Lower leg skin (tissue), 4 donors: ENCODE measurements at regions not wholly inside any gene's neighbourhood (a gene's known extent, or its start where the extent isn't known, plus 50 kb on each side); places are given as distances from the start of the nearest gene placed in this dataset.

Experiments
- DNase-seq, 2 donors: peaks; one replicate each; pipeline ENCODE4 v3.0.0-alpha.2; 2019; ENCODE audit warnings: low spot score in 2 of 2
- H3K4me3 ChIP-seq: fragments of 200-600 bp; sonication (generic); 2 replicates; pipeline ENCODE4 v1.5.1; 2017; ENCODE audit warnings: mild to moderate bottlenecking, low read depth; ENCODE audit not compliant: poor library complexity, severe bottlenecking
- CTCF ChIP-seq, 3 donors: fragments of 450-650 bp; IDR thresholded peaks; one replicate each; pipeline ENCODE4 v1.5.1; 2016; ENCODE audit warnings: antibody characterized with exemption in 3 of 3, mild to moderate bottlenecking in 3 of 3, moderate library complexity in 2 of 3
- POLR2A ChIP-seq, 2 donors: fragments of 450-650 bp; IDR thresholded peaks; one replicate each; pipeline ENCODE4 v1.6.1; 2016 to 2017; ENCODE audit warnings: antibody characterized with exemption in 2 of 2, mild to moderate bottlenecking in 1 of 2, moderate library complexity in 1 of 2
- WGBS, 2 donors: methylation state at CpG; one replicate each; pipeline ENCODE4 v1.1.5; 2018; 5-methylcytosine and 5-hydroxymethylcytosine counted together
- intact Hi-C: fragments of 100-400 bp; cut with DNase I; formaldehyde crosslinking; loops from one replicate; pipeline ENCODE4 v1.15.0; 2023; ENCODE audit warnings: low total_unique reads

GRCh38 chr22:44380756-44381486 lies 68.2 kb upstream of the SHISAL1 start:
- intact Hi-C loops: no loop called here
- H3K4me3 ChIP-seq: no peak overlapping the region
- DNase-seq: no peak
- 46 to 53% methylated on average over 15 of the region's 15 CpGs for WGBS, 2 donors
- TF ChIP-seq CTCF (IDR thresholded peaks at IDR 0.05) (no peak), POLR2A (IDR thresholded peaks at IDR 0.05) (no peak)

- WGBS, 2 donors: 70 to 75% methylated on average over 14 of the region's 14 CpGs
- no peak for DNase-seq
- TF ChIP-seq POLR2A (IDR thresholded peaks at IDR 0.05): no peak
- TF ChIP-seq CTCF (IDR thresholded peaks at IDR 0.05): no peak
- no peak overlapping the region for H3K4me3 ChIP-seq
- intact Hi-C loops: no loop called here
Observed at GRCh38 chr22:44379817-44380755, 67.3 kb upstream of the SHISAL1 start.

GRCh38 chr22:44378380-44378779 lies 65.6 kb upstream of the SHISAL1 start:
- no peak for TF ChIP-seq POLR2A (IDR thresholded peaks at IDR 0.05)
- TF ChIP-seq CTCF (IDR thresholded peaks at IDR 0.05): no peak

GRCh38 chr22:44375451-44375850 lies 62.7 kb upstream of the SHISAL1 start:
- TF ChIP-seq CTCF (IDR thresholded peaks at IDR 0.05): no peak
- TF ChIP-seq POLR2A (IDR thresholded peaks at IDR 0.05): no peak
- 57 to 71% methylated on average over 1 of the region's 1 CpG for WGBS, 2 donors
- DNase-seq: no peak
- no peak overlapping the region for H3K4me3 ChIP-seq
- intact Hi-C loops: no loop called here

More at GRCh38 chr22:44378380-44378779, 65.6 kb upstream of the SHISAL1 start:
- no peak overlapping the region for H3K4me3 ChIP-seq
- no peak for DNase-seq
- intact Hi-C loops: no loop called here

- DNase-seq: peak in 1 of 2 donors; percentile 70
- no peak overlapping the region for H3K4me3 ChIP-seq
- intact Hi-C loops: no loop called here
- 88 to 89% methylated on average over 3 of the region's 3 CpGs for WGBS, 2 donors
- TF ChIP-seq POLR2A (IDR thresholded peaks at IDR 0.05): no peak
- TF ChIP-seq CTCF (IDR thresholded peaks at IDR 0.05): no peak
Observed at GRCh38 chr22:44373234-44373633, 60.5 kb upstream of the SHISAL1 start.
